Tibial nerve (tissue), 3 donors: ENCODE measurements at regions not wholly inside any gene's neighbourhood (a gene's known extent, or its start where the extent isn't known, plus 50 kb on each side); places are given as distances from the start of the nearest gene placed in this dataset.

Source experiments
- EP300 ChIP-seq, 2 donors: sonication (generic); formaldehyde crosslinking; IDR thresholded peaks; one replicate each; pipeline ENCODE4 v1.6.1; 2017; ENCODE audit warnings: antibody characterized with exemption in 2 of 2, mild to moderate bottlenecking in 1 of 2
- POLR2A ChIP-seq, 2 donors: fragments of 450-650 bp; IDR thresholded peaks; one replicate each; pipeline ENCODE4 v1.6.1; 2017; ENCODE audit warnings: antibody characterized with exemption in 2 of 2, mild to moderate bottlenecking in 2 of 2, moderate library complexity in 2 of 2

DNA sequence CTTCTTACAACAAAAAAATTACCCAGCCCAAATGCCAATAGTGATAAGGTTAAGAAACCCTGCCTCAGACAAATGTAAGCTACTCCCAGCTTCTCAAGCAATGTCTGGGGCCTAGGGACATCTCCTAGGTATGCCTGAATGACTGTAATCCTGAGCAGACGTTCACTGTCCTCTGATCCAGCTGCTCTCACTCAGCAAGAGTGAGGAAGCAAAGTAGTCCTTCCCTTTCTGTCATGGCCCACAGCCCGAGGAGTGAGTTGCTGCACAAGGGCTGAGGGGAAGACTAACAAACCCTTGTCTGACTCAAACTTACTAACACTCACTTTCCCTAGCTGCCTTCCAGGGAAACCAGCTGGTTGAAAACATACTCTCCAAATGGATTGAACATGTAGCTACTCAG is 124.9 kb upstream of the TNFSF4 start:
- TF ChIP-seq POLR2A (IDR thresholded peaks at IDR 0.05) (no peak), EP300 (IDR thresholded peaks at IDR 0.05) (no peak)
